Testis (tissue), 2 donors: ENCODE measurements at regions not wholly inside any gene's neighbourhood (a gene's known extent, or its start where the extent isn't known, plus 50 kb on each side); places are given as distances from the start of the nearest gene placed in this dataset.

Experiments
- DNase-seq: peaks from one replicate; pipeline ENCODE4 v3.0.0-alpha.2; 2019
- H3K27ac ChIP-seq, 2 donors: fragments of 200-600 bp; sonication (generic); one replicate each; pipeline ENCODE4 v1.5.1; 2019
- H3K27me3 ChIP-seq: fragments of 200-600 bp; sonication (generic); one replicate; pipeline ENCODE4 v1.5.1; 2019
- H3K36me3 ChIP-seq: fragments of 200-600 bp; sonication (generic); one replicate; pipeline ENCODE4 v1.5.1; 2017; ENCODE audit warnings: low read depth; ENCODE audit errors: missing control alignments
- H3K4me1 ChIP-seq: fragments of 200-600 bp; sonication (generic); one replicate; pipeline ENCODE4 v1.5.1; 2019
- H3K4me3 ChIP-seq, 2 donors: fragments of 200-600 bp; sonication (generic); one replicate each; pipeline ENCODE4 v1.5.1; 2017 to 2019
- H3K9me3 ChIP-seq: fragments of 200-600 bp; sonication (generic); one replicate; pipeline ENCODE4 v1.5.1; 2017
- CTCF ChIP-seq, 3 experiments: fragments of 450-650 bp in 2 of 3; fragments of 200-600 bp in 1 of 3; sonication (generic) in 1 of 3; IDR thresholded peaks; one replicate each; pipeline ENCODE4 v1.5.1; 2016 to 2019; ENCODE audit warnings: antibody characterized with exemption in 3 of 3, mild to moderate bottlenecking in 2 of 3, moderate library complexity in 1 of 3
- POLR2A ChIP-seq: fragments of 450-650 bp; IDR thresholded peaks from one replicate; pipeline ENCODE4 v1.6.1; 2017; ENCODE audit warnings: antibody characterized with exemption, mild to moderate bottlenecking, moderate library complexity
- WGBS, 2 donors: methylation state at CpG; one replicate each; pipeline ENCODE4 v1.1.5; 2018; 5-methylcytosine and 5-hydroxymethylcytosine counted together
- intact Hi-C: fragments of 100-400 bp; cut with DNase I; formaldehyde crosslinking; loops from one replicate; pipeline ENCODE4 v1.15.1; 2023; ENCODE audit warnings: low total_unique reads

GRCh38 chr22:22430111-22430820 is 78.3 kb downstream of the ZNF280B start:
- Histone ChIP-seq H3K36me3 (no peaks in the 10 kb centered on the region), H3K27ac (no peak overlapping the region), H3K27me3 (no peaks in the 10 kb centered on the region), H3K9me3 (no peaks in the 10 kb centered on the region), H3K4me1 (peaks cover 38% of the 10 kb centered on the region), H3K4me3 (no peak overlapping the region)
- no peak for DNase-seq
- TF ChIP-seq POLR2A (no peak), CTCF (IDR thresholded peaks at IDR 0.05) (no peak)
- 57 to 62% methylated on average over 4 of the region's 4 CpGs for WGBS, 2 donors
- intact Hi-C loops = no loop called here

- Histone ChIP-seq H3K4me1 (peaks cover 25% of the 10 kb centered on the region), H3K27ac (no peak overlapping the region), H3K9me3 (no peaks in the 10 kb centered on the region), H3K27me3 (no peaks in the 10 kb centered on the region), H3K36me3 (no peaks in the 10 kb centered on the region), H3K4me3 (no peak overlapping the region)
- intact Hi-C loops = no loop called here
- WGBS, 2 donors = 69 to 71% methylated on average over 7 of the region's 7 CpGs
- TF ChIP-seq POLR2A (no peak), CTCF (IDR thresholded peaks at IDR 0.05) (peak; percentile 42 to 65 (median 59))
- DNase-seq = peak; percentile 87
These were observed 77.0 kb downstream of the ZNF280B start for GRCh38 chr22:22431271-22432220.

GRCh38 chr22:22432479-22432878 is 76.1 kb downstream of the ZNF280B start:
- 57 to 60% methylated on average over 1 of the region's 1 CpG for whole genome bisulfite sequencing, 2 donors
- no peak for DNase-seq
- no peaks in the 10 kb centered on the region for H3K27me3 ChIP-seq

GRCh38 chr22:22432937-22433336 is 75.6 kb downstream of the ZNF280B start:
- DNase-seq = no peak
- intact Hi-C loops = no loop called here
- Histone ChIP-seq H3K4me1 (peaks cover 14% of the 10 kb centered on the region), H3K36me3 (no peaks in the 10 kb centered on the region), H3K27me3 (no peaks in the 10 kb centered on the region), H3K27ac (peak overlapping the region in 1 of 2 donors; percentile 31), H3K4me3 (no peak overlapping the region), H3K9me3 (no peaks in the 10 kb centered on the region)
- TF ChIP-seq POLR2A (no peak), CTCF (IDR thresholded peaks at IDR 0.05) (no peak)
- WGBS, 2 donors = 70 to 74% methylated on average over 3 of the region's 3 CpGs

More at GRCh38 chr22:22432479-22432878, 76.1 kb downstream of the ZNF280B start:
- Histone ChIP-seq H3K36me3 (no peaks in the 10 kb centered on the region), H3K4me3 (no peak overlapping the region), H3K27ac (peak overlapping the region in 1 of 2 donors; percentile 31), H3K9me3 (no peaks in the 10 kb centered on the region), H3K4me1 (peaks cover 16% of the 10 kb centered on the region)
- intact Hi-C loops = no loop called here
- no peak for TF ChIP-seq CTCF (IDR thresholded peaks at IDR 0.05)
- no peak for TF ChIP-seq POLR2A
